Ascending aorta (tissue), 2 donors: ENCODE measurements at regions not wholly inside any gene's neighbourhood (a gene's known extent, or its start where the extent isn't known, plus 50 kb on each side); places are given as distances from the start of the nearest gene placed in this dataset.
"Not testable (repeated sequence)": the region's sequence is repeated elsewhere in the genome, so short reads cannot be mapped to it uniquely, and the experiment has no call there.

Experiments used
- DNase-seq, 2 donors: peaks; one replicate each; pipeline ENCODE4 v3.0.0-alpha.2; 2019; ENCODE audit warnings: low spot score in 2 of 2
- H3K27ac ChIP-seq, 2 donors: fragments of 200-600 bp; sonication (generic); one replicate each; pipeline ENCODE4 v1.5.1; 2016 to 2017; ENCODE audit warnings: mild to moderate bottlenecking in 1 of 2
- H3K27me3 ChIP-seq: fragments of 200-600 bp; sonication (generic); one replicate; pipeline ENCODE4 v1.5.1; 2017
- H3K36me3 ChIP-seq, 2 donors: fragments of 200-600 bp; sonication (generic); one replicate each; pipeline ENCODE4 v1.5.1; 2016
- H3K4me1 ChIP-seq, 2 donors: fragments of 200-600 bp; sonication (generic); one replicate each; pipeline ENCODE4 v1.5.1; 2016 to 2017; ENCODE audit warnings: mild to moderate bottlenecking in 1 of 2
- H3K4me3 ChIP-seq, 2 donors: fragments of 200-600 bp; sonication (generic); one replicate each; pipeline ENCODE4 v1.5.1; 2016 to 2017; ENCODE audit warnings: mild to moderate bottlenecking in 1 of 2
- H3K9me3 ChIP-seq, 2 donors: fragments of 200-600 bp; sonication (generic); one replicate each; pipeline ENCODE4 v1.5.1; 2016
- intact Hi-C: fragments of 100-400 bp; cut with DNase I; formaldehyde crosslinking; loops from one replicate; pipeline ENCODE4 v1.15.1; 2023
- TF ChIP-seq, protein P1 (sequence below), 3 experiments: fragments of 200-600 bp in 2 of 3; fragments of 450-650 bp in 1 of 3; sonication (generic) in 2 of 3; IDR thresholded peaks; one replicate each; pipeline ENCODE4 v1.5.1; 2016 to 2019; ENCODE audit warnings: antibody characterized with exemption in 3 of 3, mild to moderate bottlenecking in 1 of 3, moderate library complexity in 1 of 3

DNA sequence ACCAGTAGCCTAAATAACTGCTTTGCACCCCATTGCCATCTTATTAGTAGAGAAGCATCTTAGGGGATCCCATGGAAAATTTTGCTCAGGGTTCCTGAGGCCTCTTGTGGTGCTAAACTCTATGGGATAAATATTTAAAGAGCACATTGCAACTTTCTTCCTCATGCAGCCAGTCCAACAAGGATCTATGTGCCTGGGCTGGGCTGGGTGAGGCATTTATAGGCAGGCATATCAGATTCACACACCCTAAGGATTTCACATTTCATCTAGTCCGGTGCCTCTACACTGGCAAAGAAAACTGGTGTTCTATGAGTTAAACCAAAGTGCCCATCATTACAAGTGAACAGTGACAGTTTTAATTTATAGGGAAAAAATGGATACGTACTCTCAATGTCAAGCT is 512.3 kb downstream of the EDEM1 start:
- Histone ChIP-seq H3K4me1 (no peaks in the 10 kb centered on the region), H3K27ac (no peak overlapping the region), H3K4me3 (no peak overlapping the region), H3K9me3 (no peaks in the 10 kb centered on the region), H3K27me3 (no peaks in the 10 kb centered on the region), H3K36me3 (no peaks in the 10 kb centered on the region)
- intact Hi-C loops, result no loop called here
- no peak for DNase-seq
- TF ChIP-seq, protein P1, sequence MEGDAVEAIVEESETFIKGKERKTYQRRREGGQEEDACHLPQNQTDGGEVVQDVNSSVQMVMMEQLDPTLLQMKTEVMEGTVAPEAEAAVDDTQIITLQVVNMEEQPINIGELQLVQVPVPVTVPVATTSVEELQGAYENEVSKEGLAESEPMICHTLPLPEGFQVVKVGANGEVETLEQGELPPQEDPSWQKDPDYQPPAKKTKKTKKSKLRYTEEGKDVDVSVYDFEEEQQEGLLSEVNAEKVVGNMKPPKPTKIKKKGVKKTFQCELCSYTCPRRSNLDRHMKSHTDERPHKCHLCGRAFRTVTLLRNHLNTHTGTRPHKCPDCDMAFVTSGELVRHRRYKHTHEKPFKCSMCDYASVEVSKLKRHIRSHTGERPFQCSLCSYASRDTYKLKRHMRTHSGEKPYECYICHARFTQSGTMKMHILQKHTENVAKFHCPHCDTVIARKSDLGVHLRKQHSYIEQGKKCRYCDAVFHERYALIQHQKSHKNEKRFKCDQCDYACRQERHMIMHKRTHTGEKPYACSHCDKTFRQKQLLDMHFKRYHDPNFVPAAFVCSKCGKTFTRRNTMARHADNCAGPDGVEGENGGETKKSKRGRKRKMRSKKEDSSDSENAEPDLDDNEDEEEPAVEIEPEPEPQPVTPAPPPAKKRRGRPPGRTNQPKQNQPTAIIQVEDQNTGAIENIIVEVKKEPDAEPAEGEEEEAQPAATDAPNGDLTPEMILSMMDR (IDR thresholded peaks at IDR 0.05), result no peak

DNA sequence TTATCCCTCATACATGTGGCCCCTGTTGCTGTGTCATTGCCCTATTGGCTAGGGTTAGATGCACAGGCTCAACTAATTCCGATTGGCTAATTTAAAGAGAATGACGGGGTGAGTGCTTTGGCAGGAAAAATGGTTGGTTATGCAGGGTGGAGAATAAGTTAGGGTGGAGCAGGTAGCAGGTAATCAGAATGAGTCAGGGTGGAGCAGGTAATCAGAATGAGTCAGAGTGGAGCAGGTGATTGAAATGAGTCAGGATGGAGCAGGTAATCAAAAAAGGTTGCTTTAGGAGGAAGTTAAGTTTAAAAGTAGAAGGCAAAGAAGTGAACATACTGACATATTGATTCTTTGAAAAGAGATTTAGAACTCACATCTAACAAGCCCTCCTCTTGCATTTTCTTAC is 513.5 kb downstream of the EDEM1 start:
- H3K27ac ChIP-seq, H3K9me3 ChIP-seq, intact Hi-C loops, H3K27me3 ChIP-seq, DNase-seq, H3K36me3 ChIP-seq, H3K4me3 ChIP-seq, H3K4me1 ChIP-seq: not testable (repeated sequence)

DNA sequence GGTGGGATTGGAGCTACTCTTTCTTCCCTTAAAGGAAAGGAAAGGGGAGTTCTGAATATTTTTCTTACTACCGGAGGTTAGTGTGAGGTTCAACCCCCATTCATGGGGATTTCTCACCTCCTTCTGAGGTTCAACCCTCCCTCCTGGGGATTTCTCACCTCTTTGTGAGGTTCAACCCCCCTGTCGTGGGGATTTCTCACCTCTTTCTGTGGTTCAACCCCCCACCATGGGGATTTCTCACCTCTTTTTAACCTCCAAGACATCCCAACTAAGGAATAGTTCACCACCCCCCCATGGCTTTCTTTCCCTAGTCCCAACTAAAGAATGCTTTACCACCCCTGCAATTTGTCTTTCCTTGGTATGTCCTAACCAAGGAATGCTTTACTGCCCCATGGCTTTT is 520.3 kb downstream of the EDEM1 start:
- DNase-seq, result no peak
- no peak overlapping the region for H3K27ac ChIP-seq
- H3K27me3 ChIP-seq, result no peaks in the 10 kb centered on the region
- H3K36me3 ChIP-seq, result no peaks in the 10 kb centered on the region
- TF ChIP-seq, protein P1 (IDR thresholded peaks at IDR 0.05), result no peak
- no peak overlapping the region for H3K4me3 ChIP-seq
- H3K4me1 ChIP-seq, result no peaks in the 10 kb centered on the region
- no peaks in the 10 kb centered on the region for H3K9me3 ChIP-seq
- intact Hi-C loops, result no loop called here

DNA sequence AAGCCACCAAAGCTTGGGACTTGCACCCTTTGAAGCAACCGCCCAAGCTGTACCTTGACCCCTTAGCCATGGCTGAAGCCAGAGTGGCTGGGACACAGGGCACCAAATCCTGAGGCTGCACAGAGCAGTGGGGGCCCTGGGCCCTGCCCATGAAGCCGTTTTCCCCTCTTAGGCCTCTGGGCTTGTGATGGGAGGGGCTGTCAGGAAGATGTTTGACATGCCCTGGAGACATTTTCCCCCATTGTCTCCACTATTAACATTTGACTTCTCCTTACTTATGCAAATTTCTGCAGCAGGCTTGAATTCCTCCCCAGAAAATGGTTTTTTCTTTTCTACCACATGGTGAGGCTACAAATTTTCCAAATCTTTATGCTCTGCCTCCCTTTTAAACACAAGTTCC is 522.2 kb downstream of the EDEM1 start:
- no peak for DNase-seq
- H3K27ac ChIP-seq, result no peak overlapping the region
- intact Hi-C loops, result no loop called here

DNA sequence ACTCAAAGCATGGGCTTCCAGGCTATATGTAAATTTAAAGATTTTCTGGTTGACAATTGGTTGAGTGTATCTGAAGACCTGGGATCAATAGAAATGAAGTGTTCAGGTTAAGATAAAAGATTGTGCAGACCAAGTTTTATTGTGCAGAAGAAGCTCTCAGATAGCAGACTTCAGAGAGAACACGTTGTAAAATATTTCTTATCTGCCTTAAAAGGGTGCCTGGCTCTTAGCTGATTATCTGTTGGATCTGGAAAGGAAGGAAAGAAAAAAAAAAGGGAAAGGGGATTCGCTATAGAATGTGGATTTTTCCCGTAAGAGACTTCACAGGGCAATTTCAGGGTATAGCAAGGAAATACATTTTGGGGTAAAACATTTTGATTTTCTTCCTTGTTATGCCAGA is 523.2 kb downstream of the EDEM1 start:
- intact Hi-C loops, result no loop called here
- H3K4me1 ChIP-seq, result no peaks in the 10 kb centered on the region

More for the DNA sequence above, 522.2 kb downstream of the EDEM1 start:
- no peaks in the 10 kb centered on the region for H3K4me1 ChIP-seq
- no peaks in the 10 kb centered on the region for H3K9me3 ChIP-seq
- TF ChIP-seq, protein P1 (IDR thresholded peaks at IDR 0.05), result no peak
- H3K27me3 ChIP-seq, result no peaks in the 10 kb centered on the region
- H3K4me3 ChIP-seq, result no peak overlapping the region
- H3K36me3 ChIP-seq, result no peaks in the 10 kb centered on the region

DNA sequence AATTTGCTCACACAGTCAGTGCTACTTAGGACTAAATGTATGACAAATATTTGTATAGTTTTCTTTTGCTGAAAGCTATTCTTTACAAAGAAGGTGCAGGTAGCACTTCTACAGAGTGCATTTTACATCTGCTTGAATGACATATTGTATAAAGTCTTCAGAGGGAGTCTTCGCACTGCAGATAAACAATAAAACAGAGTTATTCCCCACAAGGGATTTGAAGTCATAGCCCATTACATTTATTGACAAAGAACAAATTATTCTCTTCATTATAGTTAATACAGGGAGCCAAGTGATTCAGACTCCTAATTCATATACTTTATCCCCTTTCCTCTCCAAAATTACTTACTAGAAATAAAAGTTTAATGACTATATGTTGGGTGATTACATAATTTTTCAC is 529.7 kb downstream of the EDEM1 start:
- DNase-seq, result no peak
- no peaks in the 10 kb centered on the region for H3K4me1 ChIP-seq
- intact Hi-C loops, result no loop called here
- H3K9me3 ChIP-seq, result no peaks in the 10 kb centered on the region
- no peaks in the 10 kb centered on the region for H3K27me3 ChIP-seq
- H3K4me3 ChIP-seq, result no peak overlapping the region
- TF ChIP-seq, protein P1 (IDR thresholded peaks at IDR 0.05), result no peak
- H3K27ac ChIP-seq, result no peak overlapping the region
- no peaks in the 10 kb centered on the region for H3K36me3 ChIP-seq

More for the DNA sequence above, 523.2 kb downstream of the EDEM1 start:
- Histone ChIP-seq H3K36me3 (no peaks in the 10 kb centered on the region), H3K27me3 (no peaks in the 10 kb centered on the region), H3K4me3 (no peak overlapping the region), H3K27ac (no peak overlapping the region), H3K9me3 (no peaks in the 10 kb centered on the region)
- TF ChIP-seq, protein P1 (IDR thresholded peaks at IDR 0.05), result no peak
- no peak for DNase-seq

DNA sequence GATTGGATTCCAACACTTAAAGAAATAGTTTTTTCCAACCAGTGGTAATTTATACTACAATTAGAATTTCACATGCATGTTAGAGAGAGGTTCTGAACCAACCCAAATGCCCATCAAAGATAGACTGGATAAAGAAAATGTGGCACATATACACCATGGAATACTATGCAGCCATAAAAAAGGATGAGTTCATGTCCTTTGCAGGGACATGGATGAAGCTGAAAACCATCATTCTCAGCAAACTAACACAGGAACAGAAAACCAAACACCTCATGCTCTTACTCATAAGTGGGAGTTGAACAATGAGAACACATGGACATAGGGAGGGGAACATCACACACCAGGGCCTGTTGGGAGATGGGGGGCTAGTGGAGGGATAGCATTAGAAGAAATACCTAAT is 532.2 kb downstream of the EDEM1 start:
- H3K27ac ChIP-seq, intact Hi-C loops, H3K27me3 ChIP-seq, DNase-seq, H3K9me3 ChIP-seq, H3K4me3 ChIP-seq, H3K36me3 ChIP-seq, H3K4me1 ChIP-seq: not testable (repeated sequence)
